Endodermal cell (in vitro differentiated cells): ENCODE measurements at regions not wholly inside any gene's neighbourhood (a gene's known extent, or its start where the extent isn't known, plus 50 kb on each side); places are given as distances from the start of the nearest gene placed in this dataset.
"Not testable (repeated sequence)": the region's sequence is repeated elsewhere in the genome, so short reads cannot be mapped to it uniquely, and the experiment has no call there.

Source experiments
- DNase-seq: peaks from one replicate; pipeline ENCODE4 v3.0.0-alpha.2; 2017
- H3K27ac ChIP-seq: 2 replicates; pipeline ENCODE4 v1.5.1; 2013; ENCODE audit warnings: mild to moderate bottlenecking, low read depth, low read length, moderate library complexity
- H3K27me3 ChIP-seq: 2 replicates; pipeline ENCODE4 v1.6.1; 2013; ENCODE audit warnings: mild to moderate bottlenecking, low read length, moderate library complexity; ENCODE audit not compliant: insufficient read depth, control insufficient read depth, poor library complexity, severe bottlenecking
- H3K36me3 ChIP-seq: 2 replicates; pipeline ENCODE4 v1.7.0; 2013; ENCODE audit warnings: mild to moderate bottlenecking, low read length, moderate library complexity; ENCODE audit not compliant: control insufficient read depth, insufficient read depth
- H3K4me1 ChIP-seq: one replicate; pipeline ENCODE4 v1.7.0; 2013; ENCODE audit warnings: low read length; ENCODE audit not compliant: control insufficient read depth, insufficient read depth
- H3K4me3 ChIP-seq: 2 replicates; pipeline ENCODE4 v1.5.1; 2013; ENCODE audit warnings: mild to moderate bottlenecking, low read length, moderate library complexity
- H3K9ac ChIP-seq: 2 replicates; pipeline ENCODE4 v1.6.1; 2013; ENCODE audit warnings: mild to moderate bottlenecking, low read length, moderate library complexity; ENCODE audit not compliant: poor library complexity, severe bottlenecking; ENCODE audit errors: extremely low read depth
- H3K9me3 ChIP-seq: 2 replicates; pipeline ENCODE4 v1.6.1; 2013; ENCODE audit warnings: mild to moderate bottlenecking, low read length, moderate library complexity; ENCODE audit not compliant: control insufficient read depth
- H3K27ac Mint-ChIP-seq: 2 replicates; pipeline ENCODE4 v1.8.0; 2020; ENCODE audit warnings: mixed read lengths
- H3K27me3 Mint-ChIP-seq: 2 replicates; pipeline ENCODE4 v1.8.0; 2021; ENCODE audit warnings: mild to moderate bottlenecking, mixed read lengths; ENCODE audit not compliant: insufficient read depth
- H3K36me3 Mint-ChIP-seq: 2 replicates; pipeline ENCODE4 v1.8.0; 2020; ENCODE audit warnings: low read depth, mixed read lengths
- H3K4me1 Mint-ChIP-seq: 2 replicates; pipeline ENCODE4 v1.8.0; 2020; ENCODE audit warnings: mixed read lengths
- H3K4me3 Mint-ChIP-seq: 2 replicates; pipeline ENCODE4 v1.8.0; 2020; ENCODE audit warnings: mild to moderate bottlenecking, moderate library complexity, mixed read lengths
- H3K9me3 Mint-ChIP-seq: 2 replicates; pipeline ENCODE4 v1.8.0; 2020; ENCODE audit warnings: mild to moderate bottlenecking, mixed read lengths
- WGBS, 2 experiments: methylation state at CpG; one replicate each; pipeline versions ENCODE4 v1.1.5 to v1.1.7; 2013; ENCODE audit warnings: missing lambda C conversion rate in 2 of 2, mixed read lengths in 1 of 2; ENCODE audit not compliant: insufficient coverage in 1 of 2, insufficient read length in 1 of 2; 5-methylcytosine and 5-hydroxymethylcytosine counted together
- TF ChIP-seq, protein P1 (sequence below): fragments of 200-600 bp; sonication (generic); conservative IDR thresholded peaks from 2 replicates; pipeline ENCODE4 v1.5.0; 2021; ENCODE audit warnings: antibody characterized with exemption, mild to moderate bottlenecking

DNA sequence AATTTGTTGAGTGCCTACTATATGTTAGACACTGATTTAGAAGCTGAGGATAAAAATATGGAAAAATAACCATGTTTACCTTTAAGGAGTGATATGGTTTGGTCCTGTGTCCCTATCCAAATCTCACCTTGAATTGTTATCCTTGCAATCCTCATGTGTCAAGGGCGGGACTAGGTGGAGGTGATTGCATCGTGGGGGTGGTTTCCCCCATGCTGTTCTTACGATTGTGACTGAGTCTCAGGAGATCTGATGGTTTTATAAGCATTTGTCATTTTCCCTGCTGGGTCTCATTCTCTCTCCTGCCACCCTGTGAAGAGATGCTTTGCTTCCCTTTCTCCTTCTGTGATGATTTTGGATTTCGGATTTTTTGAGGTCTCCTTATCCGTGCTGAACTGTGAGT lies 876.4 kb downstream of the DTWD2 start:
- no peak overlapping the region for H3K27ac Mint-ChIP-seq
- Histone ChIP-seq H3K9ac (no peak overlapping the region), H3K4me3 (no peak overlapping the region), H3K27ac (no peak overlapping the region), H3K4me1 (no peaks in the 10 kb centered on the region), H3K36me3 (no peaks in the 10 kb centered on the region), H3K9me3 (peaks cover 28% of the 10 kb centered on the region), H3K27me3 (peaks cover 27% of the 10 kb centered on the region)
- H3K27me3 Mint-ChIP-seq, result peaks cover 26% of the 10 kb centered on the region
- no peak overlapping the region for H3K4me3 Mint-ChIP-seq
- WGBS, 2 experiments, result 50 to 56% methylated on average over 2 to 5 of the region's 5 CpGs
- peaks cover 22% of the 10 kb centered on the region for H3K9me3 Mint-ChIP-seq
- TF ChIP-seq, protein P1, sequence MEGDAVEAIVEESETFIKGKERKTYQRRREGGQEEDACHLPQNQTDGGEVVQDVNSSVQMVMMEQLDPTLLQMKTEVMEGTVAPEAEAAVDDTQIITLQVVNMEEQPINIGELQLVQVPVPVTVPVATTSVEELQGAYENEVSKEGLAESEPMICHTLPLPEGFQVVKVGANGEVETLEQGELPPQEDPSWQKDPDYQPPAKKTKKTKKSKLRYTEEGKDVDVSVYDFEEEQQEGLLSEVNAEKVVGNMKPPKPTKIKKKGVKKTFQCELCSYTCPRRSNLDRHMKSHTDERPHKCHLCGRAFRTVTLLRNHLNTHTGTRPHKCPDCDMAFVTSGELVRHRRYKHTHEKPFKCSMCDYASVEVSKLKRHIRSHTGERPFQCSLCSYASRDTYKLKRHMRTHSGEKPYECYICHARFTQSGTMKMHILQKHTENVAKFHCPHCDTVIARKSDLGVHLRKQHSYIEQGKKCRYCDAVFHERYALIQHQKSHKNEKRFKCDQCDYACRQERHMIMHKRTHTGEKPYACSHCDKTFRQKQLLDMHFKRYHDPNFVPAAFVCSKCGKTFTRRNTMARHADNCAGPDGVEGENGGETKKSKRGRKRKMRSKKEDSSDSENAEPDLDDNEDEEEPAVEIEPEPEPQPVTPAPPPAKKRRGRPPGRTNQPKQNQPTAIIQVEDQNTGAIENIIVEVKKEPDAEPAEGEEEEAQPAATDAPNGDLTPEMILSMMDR, result no peak
- peaks cover 4% of the 10 kb centered on the region for H3K36me3 Mint-ChIP-seq
- H3K4me1 Mint-ChIP-seq, result peaks cover 2% of the 10 kb centered on the region
- peak; percentile 68 for DNase-seq

DNA sequence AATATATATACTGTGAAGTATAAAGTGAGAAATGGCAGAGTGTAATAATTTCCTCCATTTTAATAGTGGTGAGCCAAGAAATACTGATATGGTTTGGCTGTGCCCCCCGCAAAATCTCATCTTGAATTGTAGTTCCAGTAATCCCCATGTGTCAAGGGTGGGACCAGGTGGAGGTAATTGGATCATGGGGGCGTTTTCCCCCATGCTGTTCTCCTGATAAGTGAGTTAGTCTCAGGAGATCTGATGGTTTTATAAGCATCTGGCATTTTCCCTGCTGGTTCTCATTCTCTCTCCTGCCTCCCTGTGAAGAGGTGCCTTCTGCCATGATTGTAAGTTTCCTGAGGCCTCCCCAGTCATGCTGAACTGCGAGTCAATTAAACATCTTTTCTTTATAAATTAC lies 881.1 kb downstream of the DTWD2 start:
- H3K4me1 ChIP-seq, H3K4me3 ChIP-seq, H3K9ac ChIP-seq, H3K27ac Mint-ChIP-seq, H3K36me3 Mint-ChIP-seq, H3K4me3 Mint-ChIP-seq, H3K27ac ChIP-seq, H3K36me3 ChIP-seq: not testable (repeated sequence)
- Mint-ChIP-seq H3K27me3 (peaks cover 28% of the 10 kb centered on the region), H3K4me1 (peaks cover 13% of the 10 kb centered on the region), H3K9me3 (peaks cover 25% of the 10 kb centered on the region)
- Histone ChIP-seq H3K27me3 (peaks cover 17% of the 10 kb centered on the region), H3K9me3 (peaks cover 33% of the 10 kb centered on the region)
- WGBS, 2 experiments, result 55 to 60% methylated on average over 2 to 3 of the region's 3 CpGs
- DNase-seq, result peak; percentile 57

DNA sequence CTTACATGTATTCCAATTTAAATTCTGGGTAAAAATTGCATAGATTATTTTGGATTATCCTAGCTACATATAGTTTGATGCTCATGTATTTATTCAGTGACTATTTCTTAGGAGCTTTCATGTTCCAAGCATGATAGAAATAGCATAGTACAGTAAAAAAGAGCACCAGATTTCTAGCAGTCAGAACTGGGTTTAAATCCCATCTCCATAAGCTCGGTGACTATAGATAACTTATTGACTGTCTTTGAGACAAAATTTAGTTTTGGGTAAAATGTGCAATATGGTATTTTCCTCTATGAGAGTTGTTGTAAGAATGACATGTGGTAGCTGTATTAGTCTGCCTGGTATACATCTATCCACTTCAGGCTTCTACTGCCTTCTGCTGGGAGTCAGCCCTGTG lies 889.6 kb downstream of the DTWD2 start:
- no peaks in the 10 kb centered on the region for H3K36me3 ChIP-seq
- DNase-seq, result no peak
- H3K27ac ChIP-seq, result no peak overlapping the region
- Mint-ChIP-seq H3K4me3 (no peak overlapping the region), H3K36me3 (no peaks in the 10 kb centered on the region), H3K4me1 (no peaks in the 10 kb centered on the region), H3K9me3 (no peaks in the 10 kb centered on the region), H3K27me3 (peaks cover 34% of the 10 kb centered on the region), H3K27ac (no peak overlapping the region)
- no peaks in the 10 kb centered on the region for H3K4me1 ChIP-seq
- peaks cover 4% of the 10 kb centered on the region for H3K9me3 ChIP-seq
- H3K27me3 ChIP-seq, result peaks cover 39% of the 10 kb centered on the region
- H3K9ac ChIP-seq, result no peak overlapping the region
- 83% methylated on average over 1 of the region's 1 CpG; no CpG with 5 or more reads in 1 of the 2 experiments for WGBS, 2 experiments
- TF ChIP-seq, protein P1, result no peak
- H3K4me3 ChIP-seq, result no peak overlapping the region

DNA sequence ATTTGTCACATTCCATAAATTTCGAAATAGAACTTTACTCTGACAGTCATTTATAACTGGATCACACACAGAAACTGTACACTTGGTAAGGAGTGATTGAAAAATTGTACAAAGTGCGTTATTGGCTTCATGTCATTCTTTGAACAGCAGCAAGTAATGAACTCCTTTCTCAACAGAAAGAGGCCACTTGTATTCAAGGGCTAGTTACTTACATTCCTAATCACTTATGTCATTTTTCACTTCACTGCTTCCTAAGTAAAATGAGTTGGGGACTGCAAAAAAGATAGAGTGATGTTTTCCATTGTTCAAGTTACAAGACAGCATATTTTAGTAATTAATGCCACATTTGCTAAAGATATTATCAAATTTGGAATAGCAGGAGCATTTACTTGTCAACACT lies 893.2 kb downstream of the DTWD2 start:
- Histone ChIP-seq H3K4me3 (no peak overlapping the region), H3K27ac (no peak overlapping the region), H3K9ac (no peak overlapping the region), H3K27me3 (peaks cover 13% of the 10 kb centered on the region), H3K9me3 (no peaks in the 10 kb centered on the region), H3K36me3 (no peaks in the 10 kb centered on the region), H3K4me1 (no peaks in the 10 kb centered on the region)
- Mint-ChIP-seq H3K9me3 (no peaks in the 10 kb centered on the region), H3K27me3 (peaks cover 11% of the 10 kb centered on the region), H3K27ac (no peak overlapping the region), H3K4me3 (no peak overlapping the region), H3K4me1 (no peaks in the 10 kb centered on the region), H3K36me3 (no peaks in the 10 kb centered on the region)
- 92% methylated on average over 2 of the region's 2 CpGs; no CpG with 5 or more reads in 1 of the 2 experiments for WGBS, 2 experiments
- DNase-seq, result no peak
- TF ChIP-seq, protein P1, result no peak
